AG08395 (cell line): ENCODE measurements at regions not wholly inside any gene's neighbourhood (a gene's known extent, or its start where the extent isn't known, plus 50 kb on each side); places are given as distances from the start of the nearest gene placed in this dataset.
"Not testable (repeated sequence)": the region's sequence is repeated elsewhere in the genome, so short reads cannot be mapped to it uniquely, and the experiment has no call there.

ENCODE experiments used
- DNase-seq: peaks from one replicate; pipeline ENCODE4 v3.0.0; 2012; ENCODE audit warnings: mixed read lengths, low spot score

DNA sequence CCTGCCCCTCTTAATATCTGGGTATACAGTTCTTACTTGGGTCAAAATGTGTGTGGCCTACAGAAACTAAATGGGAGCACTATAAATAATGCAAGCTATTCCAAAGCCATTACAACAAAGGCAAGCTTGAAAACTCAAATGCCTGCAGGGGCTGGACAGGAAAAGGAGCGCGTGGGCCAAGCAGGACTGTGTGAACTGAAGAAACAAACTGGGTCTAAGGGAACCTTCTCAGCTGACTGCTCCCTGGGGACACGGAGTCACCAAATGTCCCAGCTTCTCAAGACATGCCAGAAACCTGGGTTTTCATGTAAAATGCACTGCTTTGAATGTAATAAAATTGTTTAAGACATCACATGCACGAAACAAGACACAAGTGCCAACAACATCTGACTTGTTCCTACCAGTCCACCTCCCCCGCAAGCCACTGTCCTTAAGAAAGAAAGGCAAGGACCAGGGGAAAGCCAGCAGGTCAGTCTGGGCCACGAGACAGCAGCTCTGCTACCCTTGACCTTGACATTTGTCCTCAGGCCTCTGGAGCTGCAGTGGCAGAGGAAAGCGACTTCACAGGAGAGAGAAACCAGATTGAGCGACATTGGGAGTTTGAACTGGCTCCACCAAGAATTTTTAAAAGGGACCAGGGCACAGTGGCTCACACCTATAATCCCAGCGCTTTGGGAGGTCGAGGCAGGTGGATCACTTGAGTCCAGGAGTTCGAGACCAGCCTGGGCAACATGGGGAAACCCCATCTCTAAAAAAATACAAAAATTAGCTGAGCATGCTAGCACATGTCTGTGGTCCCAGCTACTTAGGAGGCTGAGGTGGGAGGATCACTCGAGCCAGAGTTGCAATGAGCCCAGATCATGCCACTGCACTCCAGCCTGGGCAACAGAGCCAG lies 89.7 kb upstream of the SH3BP4 start:
- peak; percentile 16 for DNase-seq

GRCh38 chr2:234859330-234859872 lies 92.4 kb upstream of the SH3BP4 start:
- not testable (repeated sequence) for DNase-seq

GRCh38 chr2:234858790-234859329 lies 93.0 kb upstream of the SH3BP4 start:
- DNase-seq: no peak

GRCh38 chr2:234858145-234858544 lies 93.7 kb upstream of the SH3BP4 start:
- no peak for DNase-seq

DNA sequence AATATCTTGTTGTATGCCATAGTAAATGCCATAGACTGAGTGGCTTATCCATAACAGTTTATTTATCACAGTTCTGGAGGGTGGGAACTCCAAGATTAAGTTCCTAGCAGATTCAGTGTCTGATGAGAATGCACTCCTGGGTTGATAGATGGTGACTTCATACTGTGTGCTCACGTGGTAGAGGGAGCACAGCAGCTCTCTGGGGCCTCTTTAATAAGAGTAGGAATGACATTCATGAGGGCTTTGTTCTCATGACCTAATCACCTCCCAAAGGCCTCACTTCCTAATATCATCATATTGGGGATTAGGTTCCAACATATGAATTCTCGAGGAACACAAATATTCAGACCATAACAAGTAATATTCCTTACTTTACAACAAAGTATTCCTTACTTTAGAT lies 98.1 kb upstream of the SH3BP4 start:
- DNase-seq: no peak

DNA sequence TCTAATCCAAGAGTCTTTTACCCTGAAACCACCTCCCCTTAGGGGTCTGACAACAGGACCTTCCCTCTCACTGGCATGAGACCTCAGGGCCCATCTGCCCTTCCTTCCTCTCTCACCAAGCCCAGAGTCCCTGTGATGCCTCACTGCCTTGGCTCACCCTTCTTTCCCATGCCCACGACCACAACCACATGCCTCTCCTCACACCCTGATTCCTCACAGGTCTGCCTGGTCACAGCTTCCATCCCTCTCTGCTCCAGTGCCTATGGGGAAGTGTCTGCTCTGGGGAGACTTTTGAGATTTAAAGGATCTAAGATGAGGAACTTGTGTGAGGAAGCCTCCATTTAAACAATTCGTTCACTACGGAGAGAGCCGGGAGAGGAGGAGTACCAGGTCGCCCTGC lies 98.9 kb upstream of the SH3BP4 start:
- no peak for DNase-seq

DNA sequence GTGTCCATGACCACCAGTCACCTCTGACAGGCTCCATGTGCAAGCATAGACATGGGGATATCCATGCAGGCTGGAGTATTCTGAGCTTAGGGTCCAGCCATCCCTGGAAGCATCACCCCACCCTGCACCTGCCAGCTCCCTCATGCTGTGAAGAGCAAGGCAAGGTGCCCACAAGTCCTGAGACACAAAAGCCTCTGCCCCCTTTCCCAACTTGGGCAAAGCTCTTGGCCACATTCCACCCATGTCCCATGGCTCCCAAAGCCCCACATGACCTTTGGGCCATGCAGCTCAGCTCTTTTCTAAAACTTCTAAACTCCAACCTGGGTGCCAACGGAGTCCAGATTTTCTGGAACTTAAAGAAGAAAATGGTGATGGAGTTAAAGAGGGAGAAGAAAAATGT lies 99.8 kb upstream of the SH3BP4 start:
- DNase-seq: no peak

GRCh38 chr2:234851451-234851850 lies 100.4 kb upstream of the SH3BP4 start:
- DNase-seq: no peak

DNA sequence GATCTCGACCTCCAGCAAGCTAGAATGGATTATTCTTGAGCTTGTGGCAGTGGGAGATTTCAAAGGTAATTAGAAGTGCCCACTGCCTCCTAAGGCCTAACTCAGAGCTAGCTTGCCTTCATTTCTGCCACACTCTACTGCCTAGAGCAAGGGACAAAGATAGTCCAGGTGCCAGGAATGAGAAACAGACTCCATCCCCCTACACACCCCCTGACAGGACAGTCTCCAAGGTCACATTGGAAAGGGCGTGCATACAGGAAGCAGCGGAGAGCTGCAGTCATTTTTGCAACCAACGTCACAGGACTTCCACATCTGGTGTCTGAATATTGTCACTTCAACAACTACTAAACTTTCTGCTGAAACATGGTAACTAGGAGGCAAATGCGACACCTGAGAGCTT lies 101.0 kb upstream of the SH3BP4 start:
- no peak for DNase-seq

- DNase-seq: no peak
These were observed 102.1 kb upstream of the SH3BP4 start for GRCh38 chr2:234849678-234850077.

DNA sequence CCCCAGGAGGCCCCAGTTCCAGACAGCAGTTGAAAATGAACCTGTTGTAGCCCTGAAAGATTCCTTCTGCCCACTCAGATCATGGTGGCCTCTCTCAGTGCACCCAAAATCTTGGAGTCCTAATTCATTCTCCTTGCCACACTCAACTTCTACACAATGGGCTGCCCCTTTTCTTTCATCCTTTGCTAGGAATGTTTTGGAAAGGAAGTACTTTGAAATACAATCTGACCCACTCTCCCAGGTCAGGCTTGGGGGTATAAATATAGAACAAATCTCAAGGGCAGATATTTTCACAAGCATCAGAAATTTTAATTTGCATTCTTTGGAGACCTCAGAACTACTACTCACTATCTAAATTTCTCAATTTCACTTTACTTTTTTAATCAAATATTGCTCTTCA lies 103.2 kb upstream of the SH3BP4 start:
- no peak for DNase-seq

DNA sequence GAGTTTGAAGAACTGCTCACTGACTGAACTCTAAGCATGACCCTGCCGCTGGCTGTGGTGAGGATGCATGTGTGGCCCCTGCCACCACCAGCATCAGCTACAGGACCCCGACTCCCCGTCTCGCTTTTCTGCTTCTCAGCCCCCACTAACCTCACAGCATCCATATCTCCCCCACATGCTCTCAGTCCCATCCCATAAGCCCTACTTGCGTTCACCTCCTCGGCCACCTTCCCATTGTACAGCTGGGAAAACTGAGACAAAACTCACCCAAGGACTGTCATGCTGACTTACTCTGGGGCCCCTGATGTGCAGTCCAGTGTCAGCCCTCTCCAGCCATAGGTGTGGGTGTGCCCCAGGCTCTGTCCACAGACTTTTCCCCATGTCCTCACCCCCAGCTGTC lies 104.2 kb upstream of the SH3BP4 start:
- DNase-seq: no peak

DNA sequence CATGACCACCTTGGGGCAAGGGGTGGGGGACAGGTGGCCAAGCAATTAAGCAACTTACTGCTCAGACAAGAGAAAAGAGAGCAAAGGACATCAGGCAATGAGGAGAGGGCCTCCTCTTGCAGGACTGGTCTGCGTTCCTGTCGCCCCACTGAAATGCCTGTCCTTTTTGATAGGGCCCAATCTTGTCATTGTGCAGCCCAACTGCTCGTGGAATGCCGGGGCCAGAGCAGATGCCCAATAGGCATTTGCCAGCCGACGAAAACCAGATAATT lies 104.5 kb upstream of the SH3BP4 start:
- DNase-seq: no peak

DNA sequence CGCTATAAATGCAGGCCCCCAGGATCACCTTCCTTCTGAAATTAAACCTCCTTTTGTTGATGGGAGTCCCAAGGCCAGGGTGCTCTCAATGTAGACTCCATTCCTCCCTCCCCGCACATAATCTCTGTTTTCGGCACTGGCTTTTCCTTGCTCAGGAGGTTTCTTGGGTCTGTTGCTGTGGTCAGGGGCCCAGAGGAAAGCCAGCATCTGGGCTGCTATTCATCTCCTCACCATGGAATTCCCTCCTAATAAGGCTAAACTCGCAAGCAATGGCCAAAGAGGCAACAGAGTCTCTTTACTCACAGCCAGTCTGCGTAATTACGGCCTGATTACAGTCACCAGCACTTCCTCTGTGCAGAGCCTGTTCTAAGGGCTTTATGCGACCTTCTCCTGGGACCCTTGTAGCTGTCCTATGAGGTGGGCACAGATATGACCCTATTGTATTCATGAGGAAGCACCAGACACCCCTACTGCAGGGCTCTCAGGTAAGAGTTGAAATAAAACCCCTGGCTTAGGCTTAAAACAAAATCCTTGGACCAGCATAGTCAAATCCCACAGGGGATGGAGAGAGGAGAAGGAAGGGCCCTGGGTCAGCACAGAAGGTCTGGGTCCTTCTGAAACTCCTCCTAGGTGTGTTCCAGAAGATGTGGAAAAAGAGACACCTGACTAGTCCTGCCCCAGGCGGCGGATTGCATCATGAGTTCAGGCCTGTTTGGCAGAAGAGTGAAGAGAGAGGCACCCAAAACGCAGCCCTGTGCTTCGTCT lies 105.0 kb upstream of the SH3BP4 start:
- DNase-seq: no peak

DNA sequence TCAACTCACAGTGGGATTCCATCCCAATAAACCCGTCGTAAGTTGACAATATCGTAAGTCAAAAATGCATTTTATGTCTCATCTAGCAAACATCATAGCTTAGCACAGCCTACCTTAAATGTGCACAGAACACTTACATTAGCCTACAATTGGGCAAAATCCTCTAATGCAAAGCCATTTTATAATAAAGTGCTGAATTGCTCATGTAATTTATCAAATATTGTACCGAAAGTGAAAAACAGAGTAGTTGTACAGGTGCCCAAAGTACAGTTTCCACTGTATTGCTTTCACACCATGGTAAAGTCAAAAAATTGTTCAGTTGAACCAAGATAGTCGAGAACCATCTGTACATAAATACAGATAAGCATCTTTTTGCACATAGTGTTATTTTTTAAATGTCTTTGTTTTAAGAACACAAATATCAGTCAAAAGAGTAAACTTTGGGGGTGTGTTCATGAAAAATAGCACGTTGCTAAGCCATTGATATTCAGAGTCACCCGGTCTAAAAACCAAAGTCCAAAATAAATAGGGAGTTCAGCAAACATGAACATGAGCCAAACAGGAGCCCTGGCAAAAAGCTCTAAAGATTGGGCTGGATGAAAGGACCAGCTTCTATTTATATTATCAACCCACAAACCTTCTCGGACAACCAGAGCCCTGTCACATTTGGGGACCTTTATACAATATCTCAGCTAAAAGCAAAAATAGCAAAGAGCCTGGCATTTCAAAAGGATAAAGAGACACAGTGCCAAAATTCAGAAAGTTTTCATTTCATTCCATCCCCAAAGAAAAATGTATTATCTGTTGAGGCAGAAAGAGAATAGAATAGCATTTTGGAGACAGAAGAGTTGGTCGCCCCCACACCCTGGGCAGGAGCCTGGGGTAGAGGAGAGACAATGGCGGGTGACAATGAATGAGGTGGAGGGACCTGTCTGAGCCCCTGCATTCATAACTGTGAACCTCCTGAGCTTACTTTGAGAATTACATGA lies 105.9 kb upstream of the SH3BP4 start:
- DNase-seq: no peak

GRCh38 chr2:234843411-234843810 lies 108.4 kb upstream of the SH3BP4 start:
- DNase-seq: no peak

DNA sequence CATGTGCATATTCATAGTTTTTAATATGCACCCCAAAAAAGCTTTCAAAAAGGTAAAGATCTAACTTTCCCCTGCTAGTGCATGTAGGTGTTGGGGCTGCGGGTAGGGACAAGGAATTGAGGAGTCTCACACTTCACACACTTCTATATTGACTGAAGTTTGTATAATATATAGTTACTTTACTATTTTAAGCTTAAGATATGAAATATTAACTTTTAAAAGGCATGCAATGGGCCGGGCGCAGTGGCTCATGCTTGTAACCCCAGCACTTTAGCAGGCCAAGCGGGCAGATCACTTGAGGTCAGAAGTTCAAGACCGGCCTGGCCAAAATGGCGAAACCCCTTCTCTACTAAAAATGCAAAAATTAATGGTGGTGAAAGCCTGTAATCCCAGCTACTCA lies 109.1 kb upstream of the SH3BP4 start:
- no peak for DNase-seq

GRCh38 chr2:234841321-234842015 lies 110.3 kb upstream of the SH3BP4 start:
- DNase-seq: peak; percentile 7

- DNase-seq: peak; percentile 84
These were observed 111.5 kb upstream of the SH3BP4 start for GRCh38 chr2:234840336-234840735.

- peak; percentile 9 for DNase-seq
These were observed 112.5 kb upstream of the SH3BP4 start for GRCh38 chr2:234839285-234839684.

DNA sequence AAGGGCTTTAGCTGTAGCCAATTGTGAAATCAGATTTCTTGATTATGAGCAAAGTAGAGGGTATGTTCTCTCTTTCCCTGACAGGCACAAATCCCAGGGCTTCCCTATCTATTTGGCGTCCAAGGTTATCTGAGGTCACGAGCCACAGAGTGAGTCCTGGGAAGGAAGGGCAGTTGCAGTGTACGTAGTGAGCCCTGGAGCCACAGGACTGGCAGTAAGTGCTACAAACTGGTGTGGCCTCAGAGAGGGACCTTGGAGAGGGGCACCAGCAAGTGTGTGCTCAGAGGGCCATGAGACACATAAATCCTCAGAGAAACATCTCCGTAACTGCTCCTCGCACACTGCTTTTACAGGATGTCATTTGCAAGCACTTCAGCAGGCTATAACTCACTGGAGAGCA lies 115.5 kb upstream of the SH3BP4 start:
- no peak for DNase-seq
